Keratinocyte (primary cell): ENCODE measurements at regions not wholly inside any gene's neighbourhood (a gene's known extent, or its start where the extent isn't known, plus 50 kb on each side); places are given as distances from the start of the nearest gene placed in this dataset.

ENCODE experiments used
- DNase-seq: peaks from one replicate; pipeline ENCODE4 v3.0.0-alpha.2; 2011; ENCODE audit warnings: low read depth, missing footprints, low spot score
- FAIRE-seq: peaks from 2 replicates; lab custom pipeline; 2011; peaks lifted over from hg19 to GRCh38; lab: Jason Lieb, UNC
- H2AFZ ChIP-seq: 2 replicates; pipeline ENCODE4 v1.6.0; 2012; ENCODE audit warnings: low read length, control low read depth, inconsistent platforms; ENCODE audit not compliant: control insufficient read depth
- H3K27ac ChIP-seq: 2 replicates; pipeline ENCODE4 v1.5.1; 2011; ENCODE audit warnings: low read length; ENCODE audit not compliant: control insufficient read depth, insufficient read depth
- H3K27me3 ChIP-seq: 3 replicates; pipeline ENCODE4 v1.6.0; 2011; ENCODE audit warnings: low read length; ENCODE audit not compliant: control insufficient read depth, insufficient read depth; ENCODE audit errors: extremely low read depth
- H3K36me3 ChIP-seq, 2 experiments: 2 replicates in 1 of 2; 3 replicates in 1 of 2; pipeline ENCODE4 v1.5.1; 2011; ENCODE audit warnings: low read length in 2 of 2, mild to moderate bottlenecking in 1 of 2; ENCODE audit not compliant: control insufficient read depth in 2 of 2, insufficient read depth in 2 of 2; ENCODE audit errors: extremely low read depth in 1 of 2
- H3K4me1 ChIP-seq: 3 replicates; pipeline ENCODE4 v1.5.1; 2011; ENCODE audit warnings: low read length; ENCODE audit not compliant: control insufficient read depth, insufficient read depth; ENCODE audit errors: extremely low read depth
- H3K4me2 ChIP-seq: 3 replicates; pipeline ENCODE4 v1.6.0; 2011; ENCODE audit warnings: low read depth, low read length; ENCODE audit not compliant: control insufficient read depth, insufficient read depth; ENCODE audit errors: extremely low read depth
- H3K4me3 ChIP-seq, 3 experiments: fragments of 200-600 bp in 1 of 3; sonication (generic) in 1 of 3; 2 replicates in 2 of 3; 3 replicates in 1 of 3; pipeline ENCODE4 v1.5.1; 2011 to 2016; ENCODE audit warnings: low read length in 3 of 3, mild to moderate bottlenecking in 3 of 3, control low read depth in 2 of 3, inconsistent platforms in 1 of 3, low read depth in 1 of 3, mixed read lengths in 1 of 3, mixed run types in 1 of 3, moderate library complexity in 1 of 3; ENCODE audit not compliant: control insufficient read depth in 2 of 3, insufficient read depth in 2 of 3; ENCODE audit errors: extremely low read depth in 1 of 3
- H3K79me2 ChIP-seq: 2 replicates; pipeline ENCODE4 v1.6.0; 2012; ENCODE audit warnings: low read length; ENCODE audit not compliant: control insufficient read depth, insufficient read depth
- H3K9ac ChIP-seq: 3 replicates; pipeline ENCODE4 v1.6.0; 2011; ENCODE audit warnings: low read length; ENCODE audit not compliant: control insufficient read depth, insufficient read depth; ENCODE audit errors: extremely low read depth
- H3K9me1 ChIP-seq: 3 replicates; pipeline ENCODE4 v1.6.0; 2011; ENCODE audit warnings: low read length; ENCODE audit not compliant: control insufficient read depth, insufficient read depth; ENCODE audit errors: extremely low read depth
- H3K9me3 ChIP-seq: 2 replicates; pipeline ENCODE4 v1.5.1; 2012; ENCODE audit warnings: low read depth, low read length; ENCODE audit not compliant: control insufficient read depth
- H4K20me1 ChIP-seq: 3 replicates; pipeline ENCODE4 v1.6.0; 2011; ENCODE audit warnings: low read length; ENCODE audit not compliant: control insufficient read depth, insufficient read depth; ENCODE audit errors: extremely low read depth
- CTCF ChIP-seq, 3 experiments: IDR thresholded peaks in 1 of 3; conservative IDR thresholded peaks in 1 of 3; optimal IDR thresholded peaks in 1 of 3; 2 replicates in 2 of 3; 3 replicates in 1 of 3; pipeline versions ENCODE3 to v1.5.1; 2011; ENCODE audit warnings: low read length in 3 of 3, mild to moderate bottlenecking in 3 of 3, moderate library complexity in 2 of 3, control low read depth in 1 of 3, inconsistent platforms in 1 of 3; ENCODE audit not compliant: insufficient read depth in 2 of 3; ENCODE audit errors: extremely low read depth in 1 of 3
- EZH2 ChIP-seq: IDR thresholded peaks from one replicate; pipeline ENCODE4 v1.6.1; 2012; ENCODE audit warnings: inconsistent platforms, mild to moderate bottlenecking, low read length, moderate library complexity
- dilution Hi-C: fragments of 300-500 bp; cut with MboI; formaldehyde crosslinking; loops from one replicate; pipeline ENCODE4 v1.7.0; 2020; ENCODE audit warnings: low sequenced_read_pairs; ENCODE audit not compliant: extremely low pct_ligation_motif_present

GRCh38 chr14:97426776-97427175 is 629.6 kb downstream of the VRK1 start:
- dilution Hi-C loops, result no loop called here
- Histone ChIP-seq H2AFZ (no peak overlapping the region), H3K4me3 (no peak overlapping the region), H3K79me2 (no peaks in the 10 kb centered on the region), H3K27ac (no peak overlapping the region), H4K20me1 (no peaks in the 10 kb centered on the region), H3K9me1 (no peaks in the 10 kb centered on the region), H3K9ac (no peak overlapping the region), H3K4me1 (no peaks in the 10 kb centered on the region), H3K27me3 (no peaks in the 10 kb centered on the region), H3K4me2 (no peak overlapping the region), H3K9me3 (no peaks in the 10 kb centered on the region), H3K36me3 (no peaks in the 10 kb centered on the region)
- FAIRE-seq (no peak), DNase-seq (no peak)
- TF ChIP-seq CTCF (optimal IDR thresholded peaks at IDR 0.05 in 1 of 3, IDR thresholded peaks at IDR 0.05 in 1 of 3, conservative IDR thresholded peaks at IDR 0.05 in 1 of 3; ENCODE audit: extremely low read depth in 1 of 3, insufficient read depth in 2 of 3, low read length in 3 of 3) (no peak), EZH2 (no peak)

- dilution Hi-C loops, result no loop called here
- DNase-seq (no peak), FAIRE-seq (no peak)
- Histone ChIP-seq H3K4me2 (no peak overlapping the region), H3K4me3 (no peak overlapping the region), H3K4me1 (no peaks in the 10 kb centered on the region), H3K36me3 (no peaks in the 10 kb centered on the region), H3K79me2 (no peaks in the 10 kb centered on the region), H4K20me1 (no peaks in the 10 kb centered on the region), H3K9ac (no peak overlapping the region), H3K9me3 (no peaks in the 10 kb centered on the region), H2AFZ (no peak overlapping the region), H3K27me3 (no peaks in the 10 kb centered on the region), H3K9me1 (no peaks in the 10 kb centered on the region), H3K27ac (no peak overlapping the region)
- TF ChIP-seq CTCF (optimal IDR thresholded peaks at IDR 0.05 in 1 of 3, IDR thresholded peaks at IDR 0.05 in 1 of 3, conservative IDR thresholded peaks at IDR 0.05 in 1 of 3; ENCODE audit: extremely low read depth in 1 of 3, insufficient read depth in 2 of 3, low read length in 3 of 3), result no peak
- TF ChIP-seq EZH2, result no peak
Measured at GRCh38 chr14:97428808-97429440, 631.7 kb downstream of the VRK1 start.
